C4-2B (cell line): ENCODE measurements at regions not wholly inside any gene's neighbourhood (a gene's known extent, or its start where the extent isn't known, plus 50 kb on each side); places are given as distances from the start of the nearest gene placed in this dataset.
"Not testable (repeated sequence)": the region's sequence is repeated elsewhere in the genome, so short reads cannot be mapped to it uniquely, and the experiment has no call there.

ENCODE experiments used
- H3K27ac ChIP-seq: fragments of 450-650 bp; 2 replicates; pipeline ENCODE4 v1.5.1; 2017
- CTCF ChIP-seq: fragments of 450-650 bp; conservative IDR thresholded peaks from 2 replicates; pipeline ENCODE4 v1.5.1; 2017; ENCODE audit warnings: mild to moderate bottlenecking
- ZFX ChIP-seq: fragments of 450-650 bp; IDR thresholded peaks from 2 replicates; pipeline ENCODE4 v1.6.1; 2017

DNA sequence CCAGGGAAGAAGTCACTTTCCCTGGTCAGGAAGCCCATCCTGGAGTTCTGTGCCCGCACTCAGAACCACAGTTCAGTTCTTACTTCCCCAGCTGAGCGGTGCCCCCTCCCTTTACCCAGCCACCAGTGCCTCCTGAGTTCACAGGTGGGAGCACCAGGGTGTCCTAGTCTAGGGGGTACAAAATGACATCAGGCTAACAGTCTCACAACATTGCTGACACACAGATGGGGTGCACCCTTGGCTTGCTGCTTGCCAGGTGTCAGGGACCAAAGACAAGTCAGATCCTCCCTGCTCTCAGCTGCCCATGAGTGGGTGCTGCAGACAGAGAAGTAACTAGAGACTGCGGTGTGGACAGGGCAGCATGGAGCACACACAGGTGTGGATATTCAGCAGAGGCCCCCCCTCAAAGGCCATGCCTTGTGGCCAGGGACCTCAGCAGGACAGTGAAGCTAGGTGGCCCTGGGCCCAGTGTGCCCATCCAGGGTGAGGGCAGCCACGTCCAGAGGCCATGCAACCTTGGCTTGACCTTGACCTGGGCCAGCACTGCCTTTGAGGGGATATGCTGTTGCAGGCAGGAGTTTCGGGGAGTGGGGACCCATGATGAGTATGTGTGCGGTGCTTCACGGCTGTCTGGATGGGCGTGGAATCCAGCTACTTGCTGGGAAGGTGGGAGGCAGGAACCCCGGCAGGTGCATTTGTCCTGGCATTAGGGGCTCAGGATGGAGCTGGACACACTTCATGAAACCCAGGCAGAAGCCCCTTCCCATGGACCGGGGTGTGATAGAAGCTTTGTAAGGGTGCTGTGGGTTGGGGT lies 110.4 kb upstream of the FRMD1 start:
- no peak for TF ChIP-seq CTCF
- TF ChIP-seq ZFX, result no peak
- no peak overlapping the region for H3K27ac ChIP-seq

GRCh38 chr6:168188369-168189199 lies 109.6 kb upstream of the FRMD1 start:
- no peak overlapping the region for H3K27ac ChIP-seq
- TF ChIP-seq ZFX (no peak), CTCF (no peak)

- TF ChIP-seq CTCF, result no peak
- no peak for TF ChIP-seq ZFX
- H3K27ac ChIP-seq, result no peak overlapping the region
Observed at GRCh38 chr6:168186438-168186837, 107.4 kb upstream of the FRMD1 start.

GRCh38 chr6:168186018-168186417 lies 107.0 kb upstream of the FRMD1 start:
- not testable (repeated sequence) for H3K27ac ChIP-seq

- no peak for TF ChIP-seq ZFX
- no peak for TF ChIP-seq CTCF
- H3K27ac ChIP-seq, result no peak overlapping the region
Observed at GRCh38 chr6:168184701-168185100, 105.7 kb upstream of the FRMD1 start.

- H3K27ac ChIP-seq, result no peak overlapping the region
- TF ChIP-seq CTCF (no peak), ZFX (no peak)
Observed at GRCh38 chr6:168183613-168183970, 104.6 kb upstream of the FRMD1 start.

- no peak overlapping the region for H3K27ac ChIP-seq
- no peak for TF ChIP-seq CTCF
- TF ChIP-seq ZFX, result no peak
Observed at GRCh38 chr6:168182908-168183612, 104.0 kb upstream of the FRMD1 start.
